ENCODE measurements at regions not wholly inside any gene's neighbourhood (a gene's known extent, or its start where the extent isn't known, plus 50 kb on each side); places are given as distances from the start of the nearest gene placed in this dataset.

GRCh38 chr3:33991673-33992072 lies 193.2 kb downstream of the PDCD6IP start:
- FAIRE-seq: no peak
- Histone ChIP-seq H3K4me2 (ENCODE audit: control insufficient read depth, extremely low read depth, insufficient read depth, low read depth, low read length) (no peak overlapping the region), H3K9ac (ENCODE audit: control insufficient read depth, extremely low read depth, insufficient read depth, low read length) (no peak overlapping the region), H3K4me3 (ENCODE audit: control insufficient read depth in 2 of 3, extremely low read depth in 1 of 3, insufficient read depth in 2 of 3, low read depth in 1 of 3, low read length in 3 of 3) (no peak overlapping the region), H2AFZ (ENCODE audit: control insufficient read depth, low read length) (no peak overlapping the region), H3K79me2 (ENCODE audit: control insufficient read depth, insufficient read depth, low read length) (no peaks in the 10 kb centered on the region), H3K9me3 (ENCODE audit: control insufficient read depth, low read depth, low read length) (no peaks in the 10 kb centered on the region), H3K27ac (ENCODE audit: control insufficient read depth, insufficient read depth, low read length) (no peak overlapping the region), H3K36me3 (ENCODE audit: control insufficient read depth in 2 of 2, extremely low read depth in 1 of 2, insufficient read depth in 2 of 2, low read length in 2 of 2) (no peaks in the 10 kb centered on the region), H3K9me1 (ENCODE audit: control insufficient read depth, extremely low read depth, insufficient read depth, low read length) (no peaks in the 10 kb centered on the region), H4K20me1 (ENCODE audit: control insufficient read depth, extremely low read depth, insufficient read depth, low read length) (no peaks in the 10 kb centered on the region), H3K4me1 (ENCODE audit: control insufficient read depth, extremely low read depth, insufficient read depth, low read length) (no peaks in the 10 kb centered on the region), H3K27me3 (ENCODE audit: control insufficient read depth, extremely low read depth, insufficient read depth, low read length) (no peaks in the 10 kb centered on the region)
- DNase-seq (ENCODE audit: low read depth, low spot score): no peak
- no peak for TF ChIP-seq EZH2 (IDR thresholded peaks at IDR 0.05; ENCODE audit: low read length)
- no peak for TF ChIP-seq CTCF (optimal IDR thresholded peaks at IDR 0.05 in 1 of 3, IDR thresholded peaks at IDR 0.05 in 1 of 3, conservative IDR thresholded peaks at IDR 0.05 in 1 of 3; ENCODE audit: extremely low read depth in 1 of 3, insufficient read depth in 2 of 3, low read length in 3 of 3)
- dilution Hi-C loops (cut with MboI; ENCODE audit: extremely low pct_ligation_motif_present, low sequenced_read_pairs): no loop called here

GRCh38 chr3:33993631-33994030 lies 195.2 kb downstream of the PDCD6IP start:
- Histone ChIP-seq H3K4me3 (ENCODE audit: control insufficient read depth in 2 of 3, extremely low read depth in 1 of 3, insufficient read depth in 2 of 3, low read depth in 1 of 3, low read length in 3 of 3) (no peak overlapping the region), H3K9me1 (ENCODE audit: control insufficient read depth, extremely low read depth, insufficient read depth, low read length) (no peaks in the 10 kb centered on the region), H3K27ac (ENCODE audit: control insufficient read depth, insufficient read depth, low read length) (no peak overlapping the region), H4K20me1 (ENCODE audit: control insufficient read depth, extremely low read depth, insufficient read depth, low read length) (no peaks in the 10 kb centered on the region), H3K9me3 (ENCODE audit: control insufficient read depth, low read depth, low read length) (no peaks in the 10 kb centered on the region), H3K4me2 (ENCODE audit: control insufficient read depth, extremely low read depth, insufficient read depth, low read depth, low read length) (no peak overlapping the region), H3K79me2 (ENCODE audit: control insufficient read depth, insufficient read depth, low read length) (no peaks in the 10 kb centered on the region), H2AFZ (ENCODE audit: control insufficient read depth, low read length) (no peak overlapping the region), H3K36me3 (ENCODE audit: control insufficient read depth in 2 of 2, extremely low read depth in 1 of 2, insufficient read depth in 2 of 2, low read length in 2 of 2) (no peaks in the 10 kb centered on the region), H3K27me3 (ENCODE audit: control insufficient read depth, extremely low read depth, insufficient read depth, low read length) (no peaks in the 10 kb centered on the region), H3K4me1 (ENCODE audit: control insufficient read depth, extremely low read depth, insufficient read depth, low read length) (no peaks in the 10 kb centered on the region), H3K9ac (ENCODE audit: control insufficient read depth, extremely low read depth, insufficient read depth, low read length) (no peak overlapping the region)
- dilution Hi-C loops (cut with MboI; ENCODE audit: extremely low pct_ligation_motif_present, low sequenced_read_pairs): no loop called here
- TF ChIP-seq CTCF (optimal IDR thresholded peaks at IDR 0.05 in 1 of 3, IDR thresholded peaks at IDR 0.05 in 1 of 3, conservative IDR thresholded peaks at IDR 0.05 in 1 of 3; ENCODE audit: extremely low read depth in 1 of 3, insufficient read depth in 2 of 3, low read length in 3 of 3) (no peak), EZH2 (IDR thresholded peaks at IDR 0.05; ENCODE audit: low read length) (no peak)
- no peak for DNase-seq (ENCODE audit: low read depth, low spot score)
- FAIRE-seq: no peak

Data from keratinocyte (primary cell).